NB4 (cell line): ENCODE measurements at regions not wholly inside any gene's neighbourhood (a gene's known extent, or its start where the extent isn't known, plus 50 kb on each side); places are given as distances from the start of the nearest gene placed in this dataset.

Source experiments
- DNase-seq: peaks from one replicate; pipeline ENCODE4 v3.0.0; 2010; ENCODE audit warnings: low read depth
- H3K4me3 ChIP-seq: one replicate; pipeline ENCODE4 v1.5.1; 2011; ENCODE audit warnings: mild to moderate bottlenecking, low read depth, low read length, moderate library complexity
- CTCF ChIP-seq: IDR thresholded peaks from one replicate; pipeline ENCODE4 v1.5.1; 2012; ENCODE audit warnings: low read depth, low read length
- MYC ChIP-seq: IDR thresholded peaks from 2 replicates; pipeline ENCODE4 v1.6.1; 2011; ENCODE audit warnings: low read depth, low read length
- POLR2A ChIP-seq: IDR thresholded peaks from 2 replicates; pipeline ENCODE4 v1.6.1; 2011; ENCODE audit warnings: mild to moderate bottlenecking; ENCODE audit not compliant: insufficient read length; ENCODE audit errors: extremely low read depth
- TF ChIP-seq, protein P1 (sequence below): IDR thresholded peaks from 2 replicates; pipeline ENCODE4 v1.6.1; 2011; ENCODE audit warnings: low read depth, low read length

DNA sequence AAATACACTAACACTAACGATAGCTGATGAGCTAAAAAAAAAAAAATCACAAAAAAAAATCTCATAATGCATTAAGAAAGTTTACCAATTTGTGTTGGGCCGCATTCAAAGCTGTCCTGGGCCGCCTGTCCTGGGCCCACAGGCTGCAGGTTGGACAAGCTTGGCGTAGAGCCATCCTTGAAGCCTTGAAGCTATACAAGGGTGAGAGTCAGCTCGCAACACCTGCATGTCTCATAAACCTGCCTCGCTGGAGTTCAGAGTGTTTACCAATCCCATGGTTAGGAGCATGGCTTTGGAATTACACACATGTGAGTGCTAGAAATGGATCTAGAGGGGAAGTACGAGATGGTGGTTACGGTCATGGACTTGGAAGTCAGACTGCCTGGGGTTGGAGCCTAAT, 453.7 kb downstream of the INSC start:
- H3K4me3 ChIP-seq = no peak overlapping the region
- TF ChIP-seq POLR2A = no peak
- TF ChIP-seq CTCF = no peak
- TF ChIP-seq, protein P1, sequence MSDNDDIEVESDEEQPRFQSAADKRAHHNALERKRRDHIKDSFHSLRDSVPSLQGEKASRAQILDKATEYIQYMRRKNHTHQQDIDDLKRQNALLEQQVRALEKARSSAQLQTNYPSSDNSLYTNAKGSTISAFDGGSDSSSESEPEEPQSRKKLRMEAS = no peak
- no peak for TF ChIP-seq MYC
- no peak for DNase-seq

DNA sequence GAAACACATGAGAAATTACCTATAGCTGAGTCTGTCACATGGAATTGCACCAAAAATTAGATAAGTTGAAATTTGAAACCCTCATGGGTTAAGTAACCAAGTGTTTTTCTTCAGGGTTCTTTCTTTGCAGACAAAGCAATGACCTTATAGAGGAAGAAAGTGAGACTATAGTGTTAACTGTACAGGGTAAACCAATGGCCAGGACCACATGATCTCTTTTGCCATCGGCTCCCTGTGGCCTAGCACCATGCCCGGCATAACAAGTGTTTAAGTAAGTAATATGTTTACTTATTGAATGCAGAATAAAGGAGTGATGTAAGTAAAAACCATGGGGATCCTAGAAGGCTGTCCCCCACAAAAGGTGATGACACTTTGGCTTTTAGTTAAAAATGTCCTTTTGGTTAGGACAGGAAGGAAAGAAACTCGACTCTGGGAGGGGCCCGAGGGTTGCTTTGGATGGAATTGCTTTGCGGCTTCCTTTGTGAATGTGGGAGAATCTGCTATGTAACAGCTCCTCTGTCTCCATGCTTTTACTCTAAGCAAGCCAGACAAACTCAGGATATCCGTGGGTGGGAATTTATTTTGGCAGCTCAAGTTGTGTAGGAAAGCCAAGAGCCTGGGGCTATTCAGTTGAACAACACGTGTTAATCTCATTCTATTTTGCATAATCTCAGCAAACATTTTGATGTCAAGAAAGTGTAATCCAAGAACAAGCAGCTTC, 454.7 kb downstream of the INSC start:
- TF ChIP-seq, protein P1 = no peak
- no peak for TF ChIP-seq POLR2A
- TF ChIP-seq MYC = no peak
- no peak for TF ChIP-seq CTCF
- H3K4me3 ChIP-seq = no peak overlapping the region
- DNase-seq = no peak

DNA sequence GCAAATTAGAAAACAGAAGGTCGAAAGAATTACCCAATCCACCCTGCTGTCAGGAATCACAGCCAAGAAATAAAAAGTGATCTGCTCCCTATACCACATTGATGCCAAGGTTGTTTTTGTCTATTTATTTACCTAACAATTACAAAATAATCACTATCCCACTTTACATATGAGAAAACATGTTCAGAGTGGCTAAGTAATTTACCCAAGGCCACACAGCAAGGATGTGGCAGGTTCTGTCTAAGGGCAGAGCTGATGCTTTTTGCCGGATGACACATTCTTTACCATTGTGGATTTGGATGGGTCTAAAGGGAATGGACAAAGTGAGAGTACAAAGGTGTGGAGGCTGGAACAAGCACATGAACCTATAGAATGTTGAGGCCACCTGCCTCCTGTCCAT, 460.7 kb downstream of the INSC start:
- H3K4me3 ChIP-seq = no peak overlapping the region
- TF ChIP-seq, protein P1 = no peak
- no peak for TF ChIP-seq POLR2A
- no peak for TF ChIP-seq MYC
- TF ChIP-seq CTCF = no peak
- no peak for DNase-seq

DNA sequence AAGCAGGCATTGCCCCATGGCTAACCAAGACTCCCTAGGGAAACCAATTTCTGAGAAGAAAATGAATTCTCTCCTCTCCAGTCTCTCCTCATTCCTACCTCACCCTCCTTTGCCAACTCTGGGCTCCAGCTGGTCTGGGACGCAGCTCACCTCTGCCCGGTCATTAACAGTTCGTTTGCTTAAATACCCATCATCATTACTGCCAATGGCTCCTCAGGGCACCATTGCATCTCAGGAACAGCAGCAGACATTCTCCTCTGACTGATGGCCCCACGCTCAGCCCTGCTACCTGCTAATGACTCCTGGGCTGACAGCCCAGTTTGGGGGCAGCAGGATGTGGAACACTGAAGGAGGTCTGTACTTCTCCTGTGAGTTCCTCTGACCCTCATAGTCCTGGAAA, 462.0 kb downstream of the INSC start:
- DNase-seq = no peak
- TF ChIP-seq MYC = no peak
- TF ChIP-seq, protein P1 = no peak
- TF ChIP-seq CTCF = no peak
- TF ChIP-seq POLR2A = no peak
- H3K4me3 ChIP-seq = no peak overlapping the region

- H3K4me3 ChIP-seq = no peak overlapping the region
- DNase-seq = peak; percentile 54
- TF ChIP-seq CTCF (no peak), MYC (no peak), POLR2A (no peak)
- TF ChIP-seq, protein P1 = no peak
Observed at GRCh38 chr11:15577519-15577918, 462.8 kb downstream of the INSC start.
